ENCODE measurements at regions not wholly inside any gene's neighbourhood (a gene's known extent, or its start where the extent isn't known, plus 50 kb on each side); places are given as distances from the start of the nearest gene placed in this dataset.
A peak's percentile ranks its signal among the peaks of the same experiment; 100 is the strongest.

- intact Hi-C loops (cut with DNase I): no loop called here
- DNase-seq (no peak), FAIRE-seq (no peak)
- Histone ChIP-seq H3K9ac (ENCODE audit: low read length in 3 of 3) (no peak overlapping the region), H3K27me3 (ENCODE audit: control insufficient read depth, insufficient read depth, low read length) (peaks cover 2% of the 10 kb centered on the region), H3K36me3 (ENCODE audit: control insufficient read depth in 2 of 3, insufficient read depth in 3 of 3, low read length in 3 of 3) (no peaks in the 10 kb centered on the region), H3K4me1 (ENCODE audit: control insufficient read depth in 2 of 3, insufficient read depth in 2 of 3, low read depth in 1 of 3, low read length in 3 of 3) (no peaks in the 10 kb centered on the region), H3K4me3 (ENCODE audit: low read length in 3 of 3) (no peak overlapping the region), H3K9me3 (ENCODE audit: control insufficient read depth in 2 of 3, insufficient read depth in 1 of 3, low read length in 3 of 3) (no peaks in the 10 kb centered on the region), H3K27ac (ENCODE audit: low read depth in 2 of 2, low read length in 2 of 2) (no peak overlapping the region)
- TF ChIP-seq, protein P1, sequence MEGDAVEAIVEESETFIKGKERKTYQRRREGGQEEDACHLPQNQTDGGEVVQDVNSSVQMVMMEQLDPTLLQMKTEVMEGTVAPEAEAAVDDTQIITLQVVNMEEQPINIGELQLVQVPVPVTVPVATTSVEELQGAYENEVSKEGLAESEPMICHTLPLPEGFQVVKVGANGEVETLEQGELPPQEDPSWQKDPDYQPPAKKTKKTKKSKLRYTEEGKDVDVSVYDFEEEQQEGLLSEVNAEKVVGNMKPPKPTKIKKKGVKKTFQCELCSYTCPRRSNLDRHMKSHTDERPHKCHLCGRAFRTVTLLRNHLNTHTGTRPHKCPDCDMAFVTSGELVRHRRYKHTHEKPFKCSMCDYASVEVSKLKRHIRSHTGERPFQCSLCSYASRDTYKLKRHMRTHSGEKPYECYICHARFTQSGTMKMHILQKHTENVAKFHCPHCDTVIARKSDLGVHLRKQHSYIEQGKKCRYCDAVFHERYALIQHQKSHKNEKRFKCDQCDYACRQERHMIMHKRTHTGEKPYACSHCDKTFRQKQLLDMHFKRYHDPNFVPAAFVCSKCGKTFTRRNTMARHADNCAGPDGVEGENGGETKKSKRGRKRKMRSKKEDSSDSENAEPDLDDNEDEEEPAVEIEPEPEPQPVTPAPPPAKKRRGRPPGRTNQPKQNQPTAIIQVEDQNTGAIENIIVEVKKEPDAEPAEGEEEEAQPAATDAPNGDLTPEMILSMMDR (IDR thresholded peaks at IDR 0.05; ENCODE audit: borderline replicate concordance, extremely low read depth, insufficient read depth): no peak
These were observed 116.8 kb upstream of the CACNA1A start for GRCh38 chr19:13622766-13623715.

GRCh38 chr19:13621413-13621812 is 115.1 kb upstream of the CACNA1A start:
- FAIRE-seq (no peak), DNase-seq (peak in 1 of 5 donors; percentile 77)
- intact Hi-C loops (cut with DNase I): no loop called here
- Histone ChIP-seq H3K27me3 (ENCODE audit: control insufficient read depth, insufficient read depth, low read length) (peaks cover 2% of the 10 kb centered on the region), H3K9ac (ENCODE audit: low read length in 3 of 3) (no peak overlapping the region), H3K36me3 (ENCODE audit: control insufficient read depth in 2 of 3, insufficient read depth in 3 of 3, low read length in 3 of 3) (no peaks in the 10 kb centered on the region), H3K4me3 (ENCODE audit: low read length in 3 of 3) (no peak overlapping the region), H3K9me3 (ENCODE audit: control insufficient read depth in 2 of 3, insufficient read depth in 1 of 3, low read length in 3 of 3) (no peaks in the 10 kb centered on the region), H3K27ac (ENCODE audit: low read depth in 2 of 2, low read length in 2 of 2) (no peak overlapping the region), H3K4me1 (ENCODE audit: control insufficient read depth in 2 of 3, insufficient read depth in 2 of 3, low read depth in 1 of 3, low read length in 3 of 3) (no peaks in the 10 kb centered on the region)
- TF ChIP-seq, protein P1 (IDR thresholded peaks at IDR 0.05; ENCODE audit: borderline replicate concordance, extremely low read depth, insufficient read depth): no peak

DNA sequence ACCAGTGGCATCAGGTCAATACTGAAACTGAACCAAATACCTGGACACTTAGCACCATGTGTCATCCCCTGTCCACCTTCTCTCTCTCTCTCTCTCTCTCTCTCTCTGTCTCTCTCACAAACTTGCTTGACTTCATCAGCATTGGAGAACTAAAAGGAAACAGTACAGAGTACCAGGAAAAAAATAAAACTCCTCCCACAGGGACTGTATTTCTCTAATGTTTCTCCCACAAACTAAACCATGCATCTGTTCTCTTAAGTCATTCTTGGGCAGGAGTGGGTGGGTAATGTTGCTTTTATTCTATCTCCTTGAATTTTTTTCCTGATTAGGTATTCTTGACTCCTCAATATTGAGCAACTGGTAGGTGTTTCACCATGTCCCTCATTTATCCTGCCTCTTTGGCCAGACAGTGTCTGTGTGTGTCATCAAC is 112.9 kb upstream of the CACNA1A start:
- Histone ChIP-seq H3K27me3 (ENCODE audit: control insufficient read depth, insufficient read depth, low read length) (no peaks in the 10 kb centered on the region), H3K9ac (ENCODE audit: low read length in 3 of 3) (no peak overlapping the region), H3K4me1 (ENCODE audit: control insufficient read depth in 2 of 3, insufficient read depth in 2 of 3, low read depth in 1 of 3, low read length in 3 of 3) (no peaks in the 10 kb centered on the region), H3K27ac (ENCODE audit: low read depth in 2 of 2, low read length in 2 of 2) (no peak overlapping the region), H3K9me3 (ENCODE audit: control insufficient read depth in 2 of 3, insufficient read depth in 1 of 3, low read length in 3 of 3) (no peaks in the 10 kb centered on the region), H3K36me3 (ENCODE audit: control insufficient read depth in 2 of 3, insufficient read depth in 3 of 3, low read length in 3 of 3) (no peaks in the 10 kb centered on the region), H3K4me3 (ENCODE audit: low read length in 3 of 3) (no peak overlapping the region)
- no peak for FAIRE-seq
- no peak for DNase-seq
- intact Hi-C loops (cut with DNase I): no loop called here
- TF ChIP-seq, protein P1 (IDR thresholded peaks at IDR 0.05; ENCODE audit: borderline replicate concordance, extremely low read depth, insufficient read depth): no peak

Data from kidney (tissue), 13 donors.